NCI-H2171 (cell line): ENCODE measurements at regions not wholly inside any gene's neighbourhood (a gene's known extent, or its start where the extent isn't known, plus 50 kb on each side); places are given as distances from the start of the nearest gene placed in this dataset.
"Not testable (repeated sequence)": the region's sequence is repeated elsewhere in the genome, so short reads cannot be mapped to it uniquely, and the experiment has no call there.

Experiments
- DNase-seq: peaks from one replicate; lab custom pipeline; 2025; lab: John Stamatoyannopoulos, UW

DNA sequence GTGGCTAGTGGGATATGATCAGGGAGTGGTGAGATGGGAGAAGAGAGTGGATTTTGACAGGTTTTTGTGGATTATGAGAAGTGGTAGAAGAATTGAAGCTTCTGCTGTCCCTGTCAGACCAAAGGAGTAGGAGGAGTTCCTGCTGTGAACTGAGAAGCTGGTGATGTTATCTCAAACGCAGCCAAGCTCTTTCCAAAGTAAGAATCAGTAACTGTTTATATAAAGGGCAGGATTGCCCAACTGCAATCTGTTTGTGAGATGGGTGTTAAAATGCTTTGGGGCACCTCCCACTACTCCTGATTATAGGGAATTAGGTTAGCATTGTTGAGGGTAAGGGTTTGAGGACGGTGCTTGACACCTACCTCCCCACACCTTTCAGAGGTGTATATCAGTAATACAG, 60.5 kb upstream of the USP25 start:
- DNase-seq: no peak

DNA sequence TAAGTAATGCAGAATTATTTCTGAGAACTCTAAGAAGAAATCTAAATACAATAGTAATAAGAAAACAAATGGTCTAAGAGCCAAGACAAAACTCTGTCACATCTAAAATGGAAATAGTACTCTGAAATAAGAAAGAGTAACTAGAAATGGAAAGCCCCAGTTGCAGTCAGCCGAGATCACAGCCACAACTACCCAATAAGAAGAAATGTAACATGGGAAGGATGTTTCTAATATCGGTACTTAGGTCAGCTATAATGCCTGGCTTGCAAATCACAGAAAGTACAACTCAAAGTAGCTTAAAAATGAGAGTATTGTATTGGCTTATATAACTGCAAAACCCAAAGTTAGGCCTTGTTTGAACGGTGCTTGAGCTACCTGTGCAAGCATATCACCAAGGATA, 58.6 kb upstream of the USP25 start:
- no peak for DNase-seq

DNA sequence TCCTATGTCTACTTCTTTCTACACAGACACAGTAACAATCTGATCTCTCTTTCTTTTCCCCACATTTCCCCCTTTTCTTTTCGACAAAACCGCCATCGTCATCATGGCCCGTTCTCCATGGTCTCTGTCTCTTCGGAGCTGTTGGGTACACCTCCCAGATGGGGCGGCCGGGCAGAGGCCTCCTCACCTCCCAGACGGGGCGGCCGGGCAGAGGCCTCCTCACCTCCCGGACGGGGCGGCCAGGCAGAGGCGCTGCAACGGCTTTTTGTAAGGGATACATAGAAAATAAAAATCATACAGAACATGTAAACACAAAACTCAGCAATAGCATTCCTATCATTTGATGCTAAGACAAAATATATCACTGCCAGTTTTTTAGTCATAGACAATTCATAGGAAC, 57.2 kb upstream of the USP25 start:
- DNase-seq: not testable (repeated sequence)

DNA sequence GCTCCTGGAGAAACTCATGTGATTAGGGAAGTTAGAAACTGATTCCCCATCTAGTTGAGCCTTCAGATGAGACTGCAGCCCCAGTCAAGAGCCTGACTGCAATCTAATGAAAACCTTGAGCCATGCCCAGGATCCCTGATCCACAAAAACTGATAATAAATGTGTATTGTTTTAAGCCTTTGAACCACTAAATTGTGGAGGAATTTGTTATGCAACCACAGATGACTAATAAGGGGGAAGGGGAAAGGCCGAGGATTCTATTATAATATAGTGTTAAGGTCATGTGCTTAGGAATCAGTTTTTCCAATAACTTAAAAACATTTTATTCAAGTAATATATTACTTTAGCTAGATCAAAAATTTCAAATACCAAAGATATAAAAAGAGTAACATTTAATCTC, 52.8 kb upstream of the USP25 start:
- no peak for DNase-seq

DNA sequence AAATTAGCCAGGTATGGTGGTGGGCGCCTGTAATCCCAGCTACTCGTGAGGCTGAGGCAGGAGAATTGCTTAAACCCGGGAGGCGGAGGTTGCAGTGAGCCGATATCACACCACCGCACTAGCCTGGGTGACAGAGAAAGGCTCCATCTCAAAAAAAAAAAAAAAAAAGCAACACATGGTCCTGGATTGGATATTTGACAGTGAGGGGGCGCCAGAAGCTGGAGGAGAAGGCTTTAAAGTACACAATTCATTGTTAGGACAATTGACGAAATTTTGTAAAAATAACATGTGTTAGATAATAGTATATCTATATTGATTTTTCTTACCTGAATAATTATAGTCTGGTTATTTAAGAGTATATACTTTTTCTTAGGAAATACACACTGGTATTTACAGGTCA, 50.2 kb upstream of the USP25 start:
- no peak for DNase-seq
